PC-3 (cell line): ENCODE measurements at regions not wholly inside any gene's neighbourhood (a gene's known extent, or its start where the extent isn't known, plus 50 kb on each side); places are given as distances from the start of the nearest gene placed in this dataset.

Source experiments
- ATAC-seq: fragments of 200-7000 bp; cut with Tn5 transposase; 2 replicates; pipeline ENCODE4 v1.9.1; 2020; ENCODE audit warnings: mild to moderate bottlenecking, moderate library complexity
- BruUV-seq: library from RNA; stranded (reverse); fragments of 400-500 nt; replicated peaks from 2 replicates; lab custom pipeline; 2021; lab: Mats Ljungman, UMichigan
- CTCF ChIA-PET: fragments of 300-600 bp; sonication (Branson Sonifier 250); formaldehyde crosslinking; loops from one replicate; lab custom pipeline; 2022; ENCODE audit warnings: antibody characterized with exemption; lab: Charles Lee
- POLR2A ChIA-PET: fragments of 300-600 bp; sonication (Branson Sonifier 250); formaldehyde crosslinking; loops from one replicate; lab custom pipeline; 2022; ENCODE audit warnings: antibody characterized with exemption; ENCODE audit not compliant: unreplicated experiment; lab: Charles Lee
- DNase-seq: peaks from one replicate; pipeline ENCODE4 v3.0.0-alpha.2; 2015
- H2AFZ ChIP-seq: fragments of 300-600 bp; sonication (generic); 2 replicates; pipeline ENCODE4 v1.6.0; 2016; ENCODE audit warnings: antibody characterized with exemption, low read length
- H3F3A ChIP-seq: fragments of 300-600 bp; sonication (generic); one replicate; pipeline ENCODE4 v1.6.0; 2017; ENCODE audit warnings: antibody characterized with exemption, low read length, control low read depth, mild to moderate bottlenecking; ENCODE audit not compliant: unreplicated experiment
- H3K27ac ChIP-seq: fragments of 300-600 bp; sonication (generic); 2 replicates; pipeline ENCODE4 v1.5.1; 2016; ENCODE audit warnings: mild to moderate bottlenecking, low read length
- H3K27me3 ChIP-seq: fragments of 300-600 bp; sonication (generic); 2 replicates; pipeline ENCODE4 v1.6.1; 2016; ENCODE audit warnings: low read length, mixed read lengths
- H3K36me3 ChIP-seq: fragments of 300-600 bp; sonication (generic); 2 replicates; pipeline ENCODE4 v1.6.1; 2016; ENCODE audit warnings: low read depth, mixed run types, low read length, mixed read lengths
- H3K4me1 ChIP-seq: fragments of 300-600 bp; sonication (generic); 2 replicates; pipeline ENCODE4 v1.5.1; 2016; ENCODE audit warnings: low read length; ENCODE audit not compliant: insufficient read depth
- H3K4me2 ChIP-seq: fragments of 300-600 bp; sonication (generic); 2 replicates; pipeline ENCODE4 v1.6.0; 2016; ENCODE audit warnings: low read length
- H3K4me3 ChIP-seq: fragments of 300-600 bp; sonication (generic); 2 replicates; pipeline ENCODE4 v1.5.1; 2016; ENCODE audit warnings: mild to moderate bottlenecking, low read length, mixed read lengths
- H3K79me2 ChIP-seq: fragments of 300-600 bp; sonication (generic); 2 replicates; pipeline ENCODE4 v1.6.1; 2017; ENCODE audit warnings: low read length, mixed read lengths
- H3K9ac ChIP-seq: fragments of 300-600 bp; sonication (generic); 2 replicates; pipeline ENCODE4 v1.6.0; 2016; ENCODE audit warnings: mild to moderate bottlenecking, low read length
- H3K9me2 ChIP-seq: fragments of 300-600 bp; sonication (generic); replicated peaks from 2 replicates; pipeline ENCODE4 v1.6.1; 2016; ENCODE audit warnings: mixed run types, low read length, mixed read lengths
- H3K9me3 ChIP-seq: fragments of 300-600 bp; sonication (generic); 2 replicates; pipeline ENCODE4 v1.6.1; 2016; ENCODE audit warnings: low read length, mixed read lengths
- H4K20me1 ChIP-seq: fragments of 300-600 bp; sonication (generic); 2 replicates; pipeline ENCODE4 v1.6.1; 2016; ENCODE audit warnings: low read length, mixed read lengths
- CTCF ChIP-seq: fragments of 300-600 bp; sonication (generic); conservative IDR thresholded peaks from 2 replicates; pipeline ENCODE4 v1.5.1; 2017; ENCODE audit warnings: antibody characterized with exemption, low read depth, mild to moderate bottlenecking, low read length
- EZH2 ChIP-seq: fragments of 300-600 bp; sonication (generic); IDR thresholded peaks from one replicate; pipeline ENCODE4 v1.6.1; 2017; ENCODE audit warnings: antibody characterized with exemption, mild to moderate bottlenecking, low read length; ENCODE audit not compliant: unreplicated experiment
- EZH2phosphoT487 ChIP-seq: fragments of 300-600 bp; sonication (generic); IDR thresholded peaks from 2 replicates; pipeline ENCODE4 v1.6.1; 2018; ENCODE audit warnings: mild to moderate bottlenecking, antibody characterized with exemption, low read length, borderline replicate concordance
- intact Hi-C: fragments of 100-400 bp; cut with micrococcal nuclease; formaldehyde crosslinking; loops from 2 replicates; pipeline ENCODE4 v1.9.0; 2023

GRCh38 chr2:187230088-187230487 is 218.0 kb downstream of the CALCRL start:
- intact Hi-C loops: no loop called here
- no peaks in the 10 kb centered on the region for H3K79me2 ChIP-seq
- H2AFZ ChIP-seq: no peak overlapping the region
- H3K4me3 ChIP-seq: no peak overlapping the region
- no peaks in the 10 kb centered on the region for H3K4me1 ChIP-seq
- H3K4me2 ChIP-seq: no peak overlapping the region
- no peaks in the 10 kb centered on the region for H3F3A ChIP-seq
- CTCF ChIA-PET: no interaction called here
- H3K27ac ChIP-seq: no peak overlapping the region
- POLR2A ChIA-PET: no interaction called here
- ATAC-seq (no peak), DNase-seq (no peak)
- H3K9me2 ChIP-seq: no peaks in the 10 kb centered on the region
- no peak overlapping the region for H3K9ac ChIP-seq
- H3K27me3 ChIP-seq: no peaks in the 10 kb centered on the region
- no peak for TF ChIP-seq EZH2phosphoT487
- TF ChIP-seq CTCF: no peak
- TF ChIP-seq EZH2: no peak
- no peaks in the 10 kb centered on the region for H3K36me3 ChIP-seq
- no peaks in the 10 kb centered on the region for H4K20me1 ChIP-seq
- no TSS peak for BruUV-seq
- H3K9me3 ChIP-seq: no peaks in the 10 kb centered on the region

GRCh38 chr2:187228986-187229385 is 219.1 kb downstream of the CALCRL start:
- no peak overlapping the region for H2AFZ ChIP-seq
- no peaks in the 10 kb centered on the region for H3K4me1 ChIP-seq
- H3K79me2 ChIP-seq: no peaks in the 10 kb centered on the region
- no peaks in the 10 kb centered on the region for H3K27me3 ChIP-seq
- POLR2A ChIA-PET: no interaction called here
- intact Hi-C loops: no loop called here
- no peaks in the 10 kb centered on the region for H4K20me1 ChIP-seq
- no peak for DNase-seq
- no peak overlapping the region for H3K4me2 ChIP-seq
- H3K4me3 ChIP-seq: no peak overlapping the region
- no peak overlapping the region for H3K27ac ChIP-seq
- no peaks in the 10 kb centered on the region for H3K9me3 ChIP-seq
- no TSS peak for BruUV-seq
- H3F3A ChIP-seq: no peaks in the 10 kb centered on the region
- ATAC-seq: no peak
- TF ChIP-seq EZH2 (no peak), EZH2phosphoT487 (no peak), CTCF (no peak)
- no peaks in the 10 kb centered on the region for H3K9me2 ChIP-seq
- CTCF ChIA-PET: interaction anchor here (0.6 kb wide), 1 partner anchor 204 kb away, joined by 5 read pairs; no protein-coding TSS in a partner anchor
- no peak overlapping the region for H3K9ac ChIP-seq
- H3K36me3 ChIP-seq: no peaks in the 10 kb centered on the region

GRCh38 chr2:187224989-187225388 is 223.1 kb downstream of the CALCRL start:
- Histone ChIP-seq H3K4me2 (no peak overlapping the region), H3K9ac (no peak overlapping the region), H3K9me2 (no peaks in the 10 kb centered on the region), H3K27me3 (no peaks in the 10 kb centered on the region), H3K79me2 (no peaks in the 10 kb centered on the region), H3K27ac (no peak overlapping the region), H3F3A (no peaks in the 10 kb centered on the region), H4K20me1 (no peaks in the 10 kb centered on the region), H3K36me3 (no peaks in the 10 kb centered on the region), H3K4me1 (no peaks in the 10 kb centered on the region), H3K4me3 (no peak overlapping the region), H3K9me3 (no peaks in the 10 kb centered on the region), H2AFZ (no peak overlapping the region)
- BruUV-seq: no TSS peak
- TF ChIP-seq EZH2phosphoT487: no peak
- TF ChIP-seq EZH2: no peak
- TF ChIP-seq CTCF: no peak
- POLR2A ChIA-PET: no interaction called here
- ATAC-seq (no peak), DNase-seq (no peak)
- CTCF ChIA-PET: no interaction called here
- intact Hi-C loops: no loop called here
